ENCODE measurements at regions not wholly inside any gene's neighbourhood (a gene's known extent, or its start where the extent isn't known, plus 50 kb on each side); places are given as distances from the start of the nearest gene placed in this dataset.

DNA sequence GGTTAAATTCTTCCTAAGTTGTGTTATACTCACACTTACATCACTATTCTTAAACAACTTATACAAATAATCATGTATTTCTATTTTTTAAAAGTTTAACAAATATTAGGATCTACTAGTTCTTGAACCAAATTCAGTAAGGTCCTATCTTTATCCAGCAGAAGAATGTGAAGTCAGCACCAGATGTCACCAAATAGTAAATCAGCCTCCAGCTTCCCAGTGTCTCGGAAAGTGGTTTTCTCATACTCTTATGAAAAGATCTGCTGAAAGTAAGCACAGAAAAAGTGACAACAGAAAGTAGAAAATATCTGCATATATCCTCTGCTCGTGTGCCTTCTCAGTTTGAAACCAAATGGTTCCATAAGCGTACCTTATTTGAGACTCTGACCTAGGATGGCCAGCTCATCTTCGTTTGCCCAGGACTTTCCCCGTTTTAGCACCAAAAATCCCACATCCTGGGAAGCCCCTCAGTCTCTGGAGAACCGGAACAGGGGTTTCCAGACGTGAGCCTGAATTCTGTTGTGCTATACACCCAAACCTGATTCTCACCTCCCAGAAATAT, 98.0 kb upstream of the DCLK2 start:
- ATAC-seq (ENCODE audit: low read depth) = no peak
- Mint-ChIP-seq H3K4me1 (no peaks in the 10 kb centered on the region), H3K9me3 (no peaks in the 10 kb centered on the region), H3K27ac (no peak overlapping the region), H3K36me3 (ENCODE audit: low read depth) (no peaks in the 10 kb centered on the region), H3K27me3 (no peaks in the 10 kb centered on the region), H3K4me3 (no peak overlapping the region)
- ChIA-PET CTCF (interaction anchor here (2.1 kb wide), 1 partner anchor 263 kb away, joined by 9 read pairs; no protein-coding TSS in a partner anchor), POLR2A (no interaction called here)
- intact Hi-C loops (cut with micrococcal nuclease) = loop anchor here (1.0 kb wide), 1 partner anchor 887 kb away; no protein-coding TSS in a partner anchor
- TF ChIP-seq CTCF (IDR thresholded peaks at IDR 0.05) = no peak
- DNase-seq = no peak

DNA sequence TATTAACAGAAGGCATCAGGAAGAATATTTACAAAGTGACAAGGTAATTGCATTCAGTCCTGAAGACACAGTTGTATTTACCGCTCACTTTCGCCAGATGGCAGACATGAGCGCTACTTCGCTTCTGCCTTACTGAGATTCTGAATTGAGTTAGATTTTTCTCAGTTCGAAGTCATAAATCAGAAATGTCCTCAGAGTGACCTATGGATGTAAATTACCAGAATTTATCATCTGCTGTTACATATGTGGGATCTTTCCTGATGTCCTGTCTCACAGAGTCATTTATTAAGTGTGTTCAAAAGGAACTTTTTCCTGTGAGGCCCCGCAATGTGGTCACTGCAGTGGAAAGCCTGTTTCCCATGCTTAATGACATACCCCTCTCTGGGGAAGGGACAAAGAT, 97.3 kb upstream of the DCLK2 start:
- Mint-ChIP-seq H3K4me1 (no peaks in the 10 kb centered on the region), H3K27me3 (no peaks in the 10 kb centered on the region), H3K9me3 (no peaks in the 10 kb centered on the region), H3K27ac (no peak overlapping the region), H3K4me3 (no peak overlapping the region), H3K36me3 (ENCODE audit: low read depth) (no peaks in the 10 kb centered on the region)
- no peak for DNase-seq
- CTCF ChIA-PET = interaction anchor here (0.7 to 1.5 kb wide), 7 partner anchors 29 to 1961 kb away, joined by 3 to 8 read pairs (median 4); no protein-coding TSS in a partner anchor
- intact Hi-C loops (cut with micrococcal nuclease) = loop anchor here (1.0 kb wide), 3 partner anchors 228 to 886 kb away; no protein-coding TSS in a partner anchor
- POLR2A ChIA-PET = no interaction called here
- peak; percentile 80 for TF ChIP-seq CTCF (IDR thresholded peaks at IDR 0.05)
- peak; percentile 60 for ATAC-seq (ENCODE audit: low read depth)

DNA sequence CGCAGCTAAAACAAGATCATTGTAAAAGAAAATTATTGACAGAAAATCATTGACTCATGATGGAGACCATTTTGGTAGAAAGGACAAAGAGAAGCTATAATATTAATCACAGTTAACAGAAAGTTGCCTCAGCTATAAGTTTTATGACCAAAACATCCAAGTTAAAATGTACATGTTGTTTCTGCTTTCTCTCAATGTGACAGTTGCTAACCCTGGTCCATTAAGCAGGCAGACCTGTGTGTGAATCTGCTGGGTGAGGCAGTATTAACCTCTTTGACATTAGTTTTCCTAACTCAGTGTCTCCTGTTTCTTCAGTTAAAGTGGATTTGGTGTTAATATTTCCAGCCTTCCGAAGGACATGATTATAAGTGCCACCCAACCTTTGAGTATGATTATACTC, 94.8 kb upstream of the DCLK2 start:
- Mint-ChIP-seq H3K27ac (no peak overlapping the region), H3K4me3 (no peak overlapping the region), H3K9me3 (no peaks in the 10 kb centered on the region), H3K4me1 (no peaks in the 10 kb centered on the region), H3K27me3 (no peaks in the 10 kb centered on the region), H3K36me3 (ENCODE audit: low read depth) (no peaks in the 10 kb centered on the region)
- ATAC-seq (ENCODE audit: low read depth) (no peak), DNase-seq (no peak)
- TF ChIP-seq CTCF (IDR thresholded peaks at IDR 0.05) = no peak
- ChIA-PET POLR2A (no interaction called here), CTCF (interaction anchor here (0.9 to 1.1 kb wide), 3 partner anchors 14 to 260 kb away, joined by 3 to 4 read pairs (median 3); no protein-coding TSS in a partner anchor)
- intact Hi-C loops (cut with micrococcal nuclease) = no loop called here

GRCh38 chr4:149983931-149984330, 94.3 kb upstream of the DCLK2 start:
- H3K27ac Mint-ChIP-seq = no peak overlapping the region
- POLR2A ChIA-PET = no interaction called here
- ATAC-seq (ENCODE audit: low read depth) (no peak), DNase-seq (no peak)
- no peak overlapping the region for H3K4me3 Mint-ChIP-seq
- CTCF ChIA-PET = interaction anchor here (1.0 kb wide), 1 partner anchor 13 kb away, joined by 3 read pairs; no protein-coding TSS in a partner anchor
- TF ChIP-seq CTCF (IDR thresholded peaks at IDR 0.05) = no peak
- H3K9me3 Mint-ChIP-seq = no peaks in the 10 kb centered on the region
- H3K36me3 Mint-ChIP-seq (ENCODE audit: low read depth) = no peaks in the 10 kb centered on the region
- no peaks in the 10 kb centered on the region for H3K4me1 Mint-ChIP-seq
- H3K27me3 Mint-ChIP-seq = no peaks in the 10 kb centered on the region
- intact Hi-C loops (cut with micrococcal nuclease) = no loop called here

GRCh38 chr4:149985981-149986380, 92.3 kb upstream of the DCLK2 start:
- intact Hi-C loops (cut with micrococcal nuclease) = no loop called here
- Mint-ChIP-seq H3K4me3 (no peak overlapping the region), H3K9me3 (no peaks in the 10 kb centered on the region), H3K27me3 (peaks cover 3% of the 10 kb centered on the region), H3K27ac (no peak overlapping the region), H3K36me3 (ENCODE audit: low read depth) (no peaks in the 10 kb centered on the region), H3K4me1 (no peaks in the 10 kb centered on the region)
- TF ChIP-seq CTCF (IDR thresholded peaks at IDR 0.05) = no peak
- ATAC-seq (ENCODE audit: low read depth) (no peak), DNase-seq (no peak)
- CTCF ChIA-PET = no interaction called here
- POLR2A ChIA-PET = no interaction called here
